ENCODE measurements at regions not wholly inside any gene's neighbourhood (a gene's known extent, or its start where the extent isn't known, plus 50 kb on each side); places are given as distances from the start of the nearest gene placed in this dataset.

DNA sequence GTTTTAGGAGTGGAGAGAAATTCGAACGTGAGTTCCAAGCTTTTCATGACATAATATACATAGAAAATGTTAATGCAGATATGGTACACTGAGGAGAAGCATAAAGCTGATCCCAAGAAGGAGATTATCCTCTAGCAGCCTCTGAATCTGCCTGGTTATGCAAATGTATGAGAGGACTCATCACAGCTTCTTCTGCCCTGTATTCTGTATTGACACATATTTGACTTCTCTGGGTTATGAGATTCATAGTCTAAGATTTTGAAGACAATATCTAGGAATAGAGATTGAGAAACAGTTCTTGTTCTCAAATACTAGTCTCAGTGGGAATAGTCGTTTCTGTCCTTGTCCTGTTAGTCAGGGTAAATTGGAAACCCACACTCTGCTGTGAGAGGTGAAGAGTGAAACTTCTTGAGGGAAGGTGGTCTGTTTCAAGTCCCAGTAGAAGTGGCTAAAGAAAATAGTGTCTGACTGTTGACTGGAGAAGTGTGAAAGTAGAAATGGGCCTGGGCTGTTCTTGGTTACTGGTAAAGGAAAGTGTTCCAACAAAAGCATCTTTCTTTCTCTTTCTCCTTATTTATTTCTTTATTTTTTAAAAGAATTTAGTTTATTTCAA lies 1356.6 kb downstream of the SLITRK5 start:
- no peak for FAIRE-seq

DNA sequence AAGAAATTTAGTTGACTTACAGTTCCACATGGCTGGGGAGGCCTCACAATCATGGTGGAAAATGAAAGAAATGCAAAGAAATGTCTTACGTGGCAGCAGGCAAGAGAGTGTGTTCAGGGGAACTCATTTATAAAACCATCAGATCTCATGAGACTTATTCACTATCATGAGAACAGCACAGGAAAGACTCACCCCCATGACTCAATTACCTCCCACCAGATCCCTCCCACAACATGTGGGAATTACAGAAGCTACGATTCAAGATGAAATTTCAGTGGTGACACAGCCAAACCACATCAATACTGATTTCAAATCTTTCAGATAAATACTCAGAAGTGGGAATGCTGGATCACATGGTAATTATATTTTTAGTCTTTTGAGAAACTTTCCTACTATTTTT lies 1357.9 kb downstream of the SLITRK5 start:
- ATAC-seq = no peak
- no peak for FAIRE-seq
- no peak for DNase-seq (ENCODE audit: low read depth in 1 of 2, low spot score in 1 of 2)
- Histone ChIP-seq H3K27ac (no peak overlapping the region), H3K4me3 (no peak overlapping the region), H3K4me2 (no peak overlapping the region), H3K4me1 (no peaks in the 10 kb centered on the region), H3K9me3 (0 out of 3 replicates have a peak, but pooled peaks cover 2% of the 10 kb centered on the region)
- ChIA-PET POLR2A (no interaction called here), CTCF (no interaction called here)
- WGBS (ENCODE audit: missing lambda C conversion rate) = 28% methylated on average over 2 of the region's 2 CpGs
- TF ChIP-seq BHLHE40 (IDR thresholded peaks at IDR 0.05; ENCODE audit: low read depth, low read length) = no peak
- no peak for TF ChIP-seq TFCP2L1 (CRISPR knock-in tag; IDR thresholded peaks at IDR 0.05)
- TF ChIP-seq KDM5A (IDR thresholded peaks at IDR 0.05) = no peak
- TF ChIP-seq NPAS2 (CRISPR knock-in tag; IDR thresholded peaks at IDR 0.05; ENCODE audit: borderline replicate concordance) = no peak
- TF ChIP-seq, protein P1, sequence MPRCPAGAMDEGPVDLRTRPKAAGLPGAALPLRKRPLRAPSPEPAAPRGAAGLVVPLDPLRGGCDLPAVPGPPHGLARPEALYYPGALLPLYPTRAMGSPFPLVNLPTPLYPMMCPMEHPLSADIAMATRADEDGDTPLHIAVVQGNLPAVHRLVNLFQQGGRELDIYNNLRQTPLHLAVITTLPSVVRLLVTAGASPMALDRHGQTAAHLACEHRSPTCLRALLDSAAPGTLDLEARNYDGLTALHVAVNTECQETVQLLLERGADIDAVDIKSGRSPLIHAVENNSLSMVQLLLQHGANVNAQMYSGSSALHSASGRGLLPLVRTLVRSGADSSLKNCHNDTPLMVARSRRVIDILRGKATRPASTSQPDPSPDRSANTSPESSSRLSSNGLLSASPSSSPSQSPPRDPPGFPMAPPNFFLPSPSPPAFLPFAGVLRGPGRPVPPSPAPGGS (IDR thresholded peaks at IDR 0.05) = no peak
- TF ChIP-seq RNF2 (IDR thresholded peaks at IDR 0.05; ENCODE audit: borderline replicate concordance, low read depth) = no peak
- TF ChIP-seq ZNF302 (CRISPR knock-in tag; IDR thresholded peaks at IDR 0.05) = no peak
- no peak for TF ChIP-seq JUNB (IDR thresholded peaks at IDR 0.05)
- no peak for TF ChIP-seq FOXS1 (CRISPR knock-in tag; IDR thresholded peaks at IDR 0.05)
- no peak for TF ChIP-seq MAZ (IDR thresholded peaks at IDR 0.05; ENCODE audit: borderline replicate concordance, low read depth, low read length)
- TF ChIP-seq, protein P2, sequence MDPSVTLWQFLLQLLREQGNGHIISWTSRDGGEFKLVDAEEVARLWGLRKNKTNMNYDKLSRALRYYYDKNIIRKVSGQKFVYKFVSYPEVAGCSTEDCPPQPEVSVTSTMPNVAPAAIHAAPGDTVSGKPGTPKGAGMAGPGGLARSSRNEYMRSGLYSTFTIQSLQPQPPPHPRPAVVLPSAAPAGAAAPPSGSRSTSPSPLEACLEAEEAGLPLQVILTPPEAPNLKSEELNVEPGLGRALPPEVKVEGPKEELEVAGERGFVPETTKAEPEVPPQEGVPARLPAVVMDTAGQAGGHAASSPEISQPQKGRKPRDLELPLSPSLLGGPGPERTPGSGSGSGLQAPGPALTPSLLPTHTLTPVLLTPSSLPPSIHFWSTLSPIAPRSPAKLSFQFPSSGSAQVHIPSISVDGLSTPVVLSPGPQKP (IDR thresholded peaks at IDR 0.05; ENCODE audit: low read depth, low read length) = no peak
- TF ChIP-seq HOXB5 (CRISPR knock-in tag; IDR thresholded peaks at IDR 0.05) = no peak
- TF ChIP-seq E2F6 (IDR thresholded peaks at IDR 0.05; ENCODE audit: borderline replicate concordance, low read depth) = no peak
- TF ChIP-seq, protein P3, sequence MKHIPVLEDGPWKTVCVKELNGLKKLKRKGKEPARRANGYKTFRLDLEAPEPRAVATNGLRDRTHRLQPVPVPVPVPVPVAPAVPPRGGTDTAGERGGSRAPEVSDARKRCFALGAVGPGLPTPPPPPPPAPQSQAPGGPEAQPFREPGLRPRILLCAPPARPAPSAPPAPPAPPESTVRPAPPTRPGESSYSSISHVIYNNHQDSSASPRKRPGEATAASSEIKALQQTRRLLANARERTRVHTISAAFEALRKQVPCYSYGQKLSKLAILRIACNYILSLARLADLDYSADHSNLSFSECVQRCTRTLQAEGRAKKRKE (CRISPR knock-in tag; IDR thresholded peaks at IDR 0.05; ENCODE audit: low read depth) = no peak

More for the DNA sequence above, 1356.6 kb downstream of the SLITRK5 start:
- CTCF ChIA-PET = no interaction called here
- no peak overlapping the region for H3K4me2 ChIP-seq
- no peak for TF ChIP-seq CHD4 (IDR thresholded peaks at IDR 0.05; ENCODE audit: borderline replicate concordance)
- no peak for TF ChIP-seq EHF (CRISPR knock-in tag; IDR thresholded peaks at IDR 0.05)
- WGBS (ENCODE audit: missing lambda C conversion rate) = 0% methylated on average over 3 of the region's 3 CpGs
- H3K27ac ChIP-seq = no peak overlapping the region
- DNase-seq (ENCODE audit: low read depth in 1 of 2, low spot score in 1 of 2) (no peak), ATAC-seq (no peak)
- POLR2A ChIA-PET = no interaction called here
- no peak overlapping the region for H3K4me3 ChIP-seq
- H3K9me3 ChIP-seq = no peaks in the 10 kb centered on the region
- H3K4me1 ChIP-seq = no peaks in the 10 kb centered on the region

DNA sequence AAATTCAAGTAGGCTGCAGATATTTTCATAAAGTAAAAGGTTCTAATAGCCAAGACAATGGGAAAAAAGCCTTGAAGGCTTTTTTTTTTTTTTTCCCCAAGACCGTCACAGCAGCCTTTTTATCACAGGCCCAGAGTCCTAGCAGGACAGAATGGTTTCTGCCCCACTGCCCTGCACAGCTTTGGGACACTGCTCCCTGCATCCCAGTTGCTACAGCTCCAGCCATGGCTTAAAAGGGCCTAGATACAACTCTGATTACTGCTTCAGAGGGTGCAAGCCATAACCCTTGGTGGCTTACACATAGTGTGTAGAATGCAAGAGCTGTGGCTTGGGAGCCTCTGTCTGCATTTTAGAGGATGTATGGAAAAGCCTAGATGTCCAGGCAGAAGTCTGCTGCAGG lies 1362.8 kb downstream of the SLITRK5 start:
- Histone ChIP-seq H3K4me1 (no peaks in the 10 kb centered on the region), H3K9me3 (0 out of 3 replicates have a peak, but pooled peaks cover 2% of the 10 kb centered on the region), H3K4me3 (no peak overlapping the region), H3K27ac (no peak overlapping the region), H3K4me2 (no peak overlapping the region)
- WGBS (ENCODE audit: missing lambda C conversion rate) = 32% methylated on average over 1 of the region's 1 CpG
- ATAC-seq (no peak), DNase-seq (ENCODE audit: low read depth in 1 of 2, low spot score in 1 of 2) (no peak), FAIRE-seq (no peak)
- TF ChIP-seq E2F6 (IDR thresholded peaks at IDR 0.05; ENCODE audit: borderline replicate concordance, low read depth) (no peak), GATA3 (IDR thresholded peaks at IDR 0.05; ENCODE audit: borderline replicate concordance) (no peak), CBX8 (IDR thresholded peaks at IDR 0.05) (no peak), ZSCAN20 (CRISPR knock-in tag; IDR thresholded peaks at IDR 0.05) (no peak), HMGXB4 (CRISPR knock-in tag; IDR thresholded peaks at IDR 0.05; ENCODE audit: borderline replicate concordance) (no peak), HEYL (CRISPR knock-in tag; IDR thresholded peaks at IDR 0.05) (no peak)
- CTCF ChIA-PET = interaction anchor here (0.7 kb wide), 1 partner anchor 909 kb away, joined by 3 read pairs; no protein-coding TSS in a partner anchor
- POLR2A ChIA-PET = no interaction called here
